ENCODE measurements at regions not wholly inside any gene's neighbourhood (a gene's known extent, or its start where the extent isn't known, plus 50 kb on each side); places are given as distances from the start of the nearest gene placed in this dataset.
A peak's percentile ranks its signal among the peaks of the same experiment; 100 is the strongest.

DNA sequence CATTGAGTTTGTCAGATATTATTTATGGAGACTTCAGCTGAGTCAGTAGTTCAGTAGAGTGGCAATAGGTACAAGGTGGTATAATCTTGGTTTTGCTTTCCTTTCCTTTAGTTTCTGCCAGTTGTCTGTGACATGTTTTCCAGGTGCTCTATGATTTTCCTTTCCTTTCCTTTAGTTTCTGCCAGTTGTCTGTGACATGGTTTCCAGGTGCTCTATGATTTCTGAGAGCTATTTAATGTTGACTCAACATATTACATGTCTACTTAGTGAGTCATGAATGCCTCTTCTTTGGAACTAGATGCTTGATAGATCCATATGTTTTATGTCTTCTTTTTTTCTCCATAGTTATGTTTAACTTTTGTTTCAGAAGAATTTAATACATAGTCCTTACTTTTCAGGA, 186.4 kb upstream of the DEFB112 start:
- DNase-seq = no peak

DNA sequence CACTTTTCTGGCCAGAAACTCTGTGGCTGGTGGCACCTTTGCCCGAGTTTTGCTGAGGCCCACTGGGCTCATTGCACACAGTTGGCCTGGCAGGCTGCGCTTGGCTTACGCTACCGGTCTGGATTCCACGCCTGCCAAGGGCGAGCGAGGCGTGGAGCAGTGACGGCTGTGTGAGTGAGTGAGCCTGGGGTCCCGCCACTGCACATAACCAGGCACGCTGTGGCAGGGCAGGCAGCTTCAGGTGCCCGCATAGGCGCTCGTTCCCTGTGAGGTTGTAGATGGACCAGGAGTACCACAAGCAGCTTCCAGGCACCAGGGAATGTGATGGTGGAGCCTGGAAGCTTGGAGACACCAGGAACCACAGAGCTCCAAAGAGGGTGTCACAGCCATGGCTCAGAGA, 190.1 kb upstream of the DEFB112 start:
- DNase-seq = no peak

GRCh38 chr6:50240986-50241385, 191.3 kb upstream of the DEFB112 start:
- DNase-seq = no peak

- peak; percentile 82 for DNase-seq
These were observed 199.8 kb upstream of the DEFB112 start for GRCh38 chr6:50249493-50249892.

- no peak for DNase-seq
These were observed 207.6 kb upstream of the DEFB112 start for GRCh38 chr6:50257322-50257721.

GRCh38 chr6:50259903-50260302, 210.2 kb upstream of the DEFB112 start:
- no peak for DNase-seq

GRCh38 chr6:50264995-50265571, 215.4 kb upstream of the DEFB112 start:
- peak; percentile 42 for DNase-seq

DNA sequence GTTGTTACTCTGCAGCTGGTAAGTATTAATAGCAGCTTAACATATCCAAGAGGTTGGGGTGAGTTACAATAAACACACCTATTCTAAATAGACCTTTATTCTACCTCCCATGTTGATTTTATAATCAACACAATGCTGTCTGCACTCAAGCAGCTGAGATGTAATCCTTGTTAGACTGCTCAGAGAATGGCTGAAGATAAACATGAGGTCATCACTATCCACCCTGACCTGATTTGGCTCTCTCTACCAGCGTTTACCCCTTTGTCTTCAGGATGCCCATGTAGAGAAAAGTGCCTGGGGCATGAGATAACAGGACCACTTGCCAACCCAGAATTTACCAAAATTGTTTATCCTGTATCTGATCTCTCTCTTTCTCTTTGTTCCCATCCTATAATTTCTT, 220.7 kb upstream of the DEFB112 start:
- DNase-seq = no peak

DNA sequence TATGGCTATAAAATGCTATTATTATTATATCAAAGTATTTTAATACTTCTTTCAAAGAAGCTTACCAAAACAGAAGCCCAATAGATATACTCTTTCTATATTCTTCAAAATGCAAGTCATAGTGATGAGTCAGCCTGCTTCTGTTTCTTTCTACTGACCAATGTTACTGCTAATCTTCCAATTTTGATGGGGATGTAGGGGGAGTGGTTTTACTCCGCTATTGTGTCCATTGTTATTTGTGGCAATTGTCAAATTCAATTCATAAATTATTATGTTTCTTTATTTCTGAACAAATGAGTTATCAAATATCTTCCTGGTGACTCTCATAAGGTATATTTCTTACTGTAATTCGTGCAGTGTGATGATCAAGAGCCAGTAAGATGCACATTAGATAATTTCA, 221.5 kb upstream of the DEFB112 start:
- peak; percentile 65 for DNase-seq

GRCh38 chr6:50271817-50272216, 222.1 kb upstream of the DEFB112 start:
- DNase-seq = no peak

DNA sequence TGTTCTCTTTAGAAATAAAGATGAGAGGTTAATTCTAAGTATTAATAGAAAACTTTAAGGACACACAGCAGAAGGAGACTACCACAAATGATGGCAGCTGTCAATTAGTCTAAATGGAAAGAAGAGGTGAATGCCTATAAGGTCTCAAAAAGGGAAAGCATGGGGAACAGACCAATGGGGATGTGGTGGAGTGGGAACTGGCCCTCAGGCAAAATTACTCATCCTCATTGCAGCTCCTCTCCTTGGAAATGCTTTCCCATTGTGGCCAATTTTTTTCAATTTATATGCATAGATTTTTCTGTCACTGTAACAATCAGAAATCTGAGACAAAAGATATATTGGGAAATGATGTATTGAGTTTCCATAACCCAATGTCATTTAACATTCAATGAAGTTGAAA, 222.9 kb upstream of the DEFB112 start:
- peak; percentile 70 for DNase-seq

DNA sequence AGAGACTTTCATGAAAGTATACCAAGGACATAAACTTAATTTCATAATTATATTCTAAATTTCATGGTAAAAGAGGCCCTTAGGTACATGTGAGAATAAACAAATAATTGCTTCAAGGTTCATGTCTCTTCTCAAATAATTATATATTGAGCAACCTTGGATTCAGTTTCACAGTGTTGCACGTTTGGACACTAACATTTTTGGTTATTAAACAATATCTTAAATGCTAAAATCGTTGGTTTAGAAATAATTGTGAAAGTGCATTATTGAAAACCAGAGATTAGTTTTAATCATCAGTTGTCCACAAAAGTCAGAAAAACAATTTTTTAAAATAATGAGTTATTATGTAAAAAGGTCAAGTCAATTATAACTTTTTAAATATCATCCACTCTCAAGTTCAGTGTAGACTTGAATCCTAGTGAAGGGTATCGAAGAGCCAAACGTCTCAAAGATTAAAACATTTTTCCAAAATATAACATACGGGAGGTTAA, 227.1 kb upstream of the DEFB112 start:
- no peak for DNase-seq

GRCh38 chr6:50277774-50278173, 228.0 kb upstream of the DEFB112 start:
- no peak for DNase-seq

GRCh38 chr6:50278663-50279062, 228.9 kb upstream of the DEFB112 start:
- no peak for DNase-seq

DNA sequence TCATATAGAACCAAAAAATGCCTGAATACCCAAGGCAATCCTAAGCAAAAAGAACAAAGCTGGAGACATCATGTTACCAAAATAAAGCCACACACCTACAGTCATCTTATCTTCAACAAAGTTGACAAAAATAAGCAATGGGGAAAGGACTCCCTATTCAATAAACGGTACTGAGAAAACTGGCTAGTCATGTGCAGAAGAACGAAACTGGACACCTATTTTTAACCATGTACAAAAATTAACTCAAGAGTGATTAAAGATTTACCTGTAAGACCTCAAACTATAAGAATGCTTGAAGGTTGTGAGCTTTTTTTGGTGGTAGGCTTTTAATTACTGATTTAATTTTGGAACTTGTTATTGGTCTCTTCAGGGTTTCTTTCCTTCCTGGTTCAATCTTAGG, 236.0 kb upstream of the DEFB112 start:
- DNase-seq = no peak

DNA sequence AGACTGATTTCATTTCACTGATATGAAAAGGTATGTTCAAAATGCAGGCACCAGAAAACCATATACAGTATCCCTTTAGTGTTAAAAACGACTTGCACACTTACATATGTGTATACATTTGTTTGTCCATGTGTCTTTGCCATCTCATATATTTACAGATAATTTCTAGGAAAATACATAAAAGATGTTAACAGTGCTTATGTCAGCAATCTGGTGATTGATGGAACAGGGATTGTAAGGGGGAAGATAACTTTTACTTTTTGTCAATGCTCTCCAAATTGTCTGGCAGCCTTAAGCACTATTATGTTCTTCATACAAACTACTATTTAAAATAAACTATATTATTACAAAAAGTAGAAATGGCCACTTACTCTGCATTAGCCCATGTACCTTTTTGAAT, 238.5 kb upstream of the DEFB112 start:
- DNase-seq = no peak

DNA sequence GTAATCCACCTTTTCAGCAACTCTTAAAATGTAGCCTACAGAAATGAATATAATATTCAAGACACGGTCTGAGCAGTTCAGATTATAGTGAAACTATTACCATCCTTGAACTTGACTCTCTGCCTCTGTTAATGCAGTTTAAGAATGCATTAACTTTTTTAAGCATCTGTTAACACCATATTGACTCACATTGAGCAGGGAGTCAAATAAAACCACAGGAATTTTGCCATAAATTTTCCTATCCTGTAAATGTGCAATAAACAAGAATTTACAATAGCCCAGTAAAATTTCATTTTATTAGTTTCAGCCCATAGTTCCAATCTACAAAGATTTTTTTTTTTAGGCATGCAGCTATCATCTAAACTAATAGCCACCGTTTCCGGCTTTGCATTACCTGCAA, 239.2 kb upstream of the DEFB112 start:
- DNase-seq = peak; percentile 69

DNA sequence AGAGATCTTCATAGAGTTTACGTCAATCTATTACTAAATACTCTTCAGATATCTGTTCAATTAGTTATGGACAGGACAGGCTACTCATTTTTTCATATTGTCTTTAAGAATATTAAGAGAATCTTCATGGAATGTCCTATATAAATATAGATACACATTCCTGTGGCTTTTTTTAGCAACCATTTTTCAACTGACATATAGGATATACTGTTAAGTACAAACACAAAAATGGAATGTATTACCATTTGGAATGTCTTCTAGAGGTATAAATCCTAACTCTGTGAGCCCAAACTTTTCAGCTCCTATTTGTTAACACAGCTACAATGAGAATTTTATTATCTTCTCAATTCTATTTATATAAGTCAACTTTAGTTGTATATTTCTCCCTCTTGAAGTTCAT, 239.6 kb upstream of the DEFB112 start:
- peak; percentile 77 for DNase-seq

DNA sequence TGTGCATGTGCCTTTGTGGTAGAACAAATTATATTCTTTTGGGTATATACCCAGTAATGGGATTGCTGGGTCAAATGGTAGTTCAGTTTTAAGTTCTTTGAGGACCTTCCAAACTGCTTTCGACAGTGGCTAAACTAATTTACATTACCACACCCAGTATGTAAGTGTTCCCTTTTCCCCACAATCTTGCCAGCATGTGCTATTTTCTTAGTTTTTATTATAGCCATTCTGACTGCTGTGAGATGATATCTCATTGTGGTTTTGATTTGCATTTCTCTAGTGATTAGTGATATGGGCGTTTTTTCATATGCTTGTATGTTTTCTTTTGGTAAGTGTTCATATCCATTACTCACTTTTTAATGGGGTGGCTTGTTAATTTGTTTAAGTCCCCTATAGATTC, 251.6 kb upstream of the DEFB112 start:
- DNase-seq = no peak

GRCh38 chr6:50305660-50306059, 255.9 kb upstream of the DEFB112 start:
- DNase-seq = peak; percentile 91

DNA sequence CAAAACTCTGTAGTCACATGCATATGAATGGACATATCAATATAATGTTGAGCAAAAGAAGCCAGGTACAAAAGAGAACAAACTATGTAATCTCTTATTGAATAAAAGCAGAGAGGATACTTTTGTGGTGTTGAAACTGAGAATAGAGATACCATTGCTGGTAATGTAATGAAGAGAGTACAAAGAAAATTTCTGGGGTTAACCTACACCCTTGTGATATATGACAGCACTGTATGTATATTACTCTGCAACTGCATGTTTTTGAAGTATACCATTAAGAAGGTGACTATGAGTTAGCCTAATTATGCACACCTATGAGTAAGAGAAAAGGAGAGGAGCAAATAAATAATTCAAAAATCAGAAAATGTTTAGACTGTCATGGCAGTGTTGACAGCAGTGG, 268.8 kb upstream of the DEFB112 start:
- no peak for DNase-seq

DNA sequence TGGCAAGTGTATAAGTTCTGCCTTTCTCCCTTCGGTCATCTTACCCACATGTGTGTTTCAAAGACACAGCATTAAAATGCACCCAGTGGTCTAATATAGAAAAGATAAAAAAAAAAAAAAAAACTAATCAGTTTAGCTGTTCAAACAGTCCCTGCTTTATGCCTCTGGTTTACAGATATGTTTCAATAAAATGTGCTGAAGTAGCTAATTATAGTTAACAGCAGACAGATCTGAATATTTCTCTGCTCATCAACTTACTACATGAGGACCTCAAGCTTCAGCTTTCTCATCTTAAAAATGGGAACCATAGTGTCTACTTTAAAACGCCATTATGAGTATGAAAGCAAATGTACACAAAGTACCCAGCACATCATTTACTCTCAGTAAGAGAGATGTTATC, 280.6 kb upstream of the DEFB112 start:
- no peak for DNase-seq

DNA sequence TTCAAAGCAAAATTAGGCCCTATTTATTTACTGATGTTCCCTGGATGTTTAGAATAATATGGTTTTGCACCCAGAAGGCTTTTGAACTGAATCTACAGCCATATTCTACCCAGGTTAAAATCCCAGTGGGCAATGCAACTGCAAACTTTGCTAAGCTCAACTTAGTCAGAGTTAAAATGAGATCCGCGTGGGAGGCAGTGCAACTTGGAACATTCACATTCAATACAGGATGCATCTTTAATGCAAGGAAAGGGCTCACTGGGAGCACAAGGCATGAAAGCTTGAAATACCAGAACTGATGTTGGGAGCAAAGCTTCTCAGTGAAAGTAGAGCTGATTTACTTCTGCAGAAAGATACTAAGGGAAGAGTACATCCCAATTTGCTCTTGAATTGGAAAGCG, 281.2 kb upstream of the DEFB112 start:
- no peak for DNase-seq

- no peak for DNase-seq
These were observed 284.0 kb upstream of the DEFB112 start for GRCh38 chr6:50333696-50334095.

GRCh38 chr6:50337532-50338122, 287.9 kb upstream of the DEFB112 start:
- DNase-seq = no peak

Data from fibroblast of skin of back (primary cell).